ENCODE measurements at regions not wholly inside any gene's neighbourhood (a gene's known extent, or its start where the extent isn't known, plus 50 kb on each side); places are given as distances from the start of the nearest gene placed in this dataset.

DNA sequence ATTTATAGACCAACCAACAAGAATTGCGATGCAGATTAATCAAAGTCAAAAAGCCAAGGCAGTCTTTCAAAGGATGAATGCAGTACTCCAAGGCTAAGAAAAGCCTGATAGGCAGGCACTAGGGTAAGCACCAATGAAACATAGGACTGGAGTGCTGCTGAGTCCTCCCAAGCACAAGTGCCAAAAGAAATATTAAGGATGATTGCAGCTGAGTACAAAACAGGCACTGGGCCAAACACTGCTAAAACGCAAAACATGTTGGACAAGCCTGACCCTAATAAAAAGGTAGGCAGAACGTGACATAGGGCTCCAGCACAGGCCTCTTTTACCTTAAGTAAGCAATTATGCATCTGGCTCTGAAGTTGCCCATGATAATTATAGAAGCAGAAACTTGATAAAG, 160.1 kb upstream of the LRP1B start:
- TF ChIP-seq NFRKB (IDR thresholded peaks at IDR 0.05) (no peak), TARDBP (IDR thresholded peaks at IDR 0.05) (no peak), SUZ12 (IDR thresholded peaks at IDR 0.05) (no peak), HDGF (IDR thresholded peaks at IDR 0.05; ENCODE audit: borderline replicate concordance) (no peak), LEF1 (IDR thresholded peaks at IDR 0.05; ENCODE audit: borderline replicate concordance) (no peak), FOXK2 (IDR thresholded peaks at IDR 0.05) (no peak), FOXA1 (IDR thresholded peaks at IDR 0.05) (no peak), ELF4 (IDR thresholded peaks at IDR 0.05) (no peak), ARNT (IDR thresholded peaks at IDR 0.05) (no peak)
